H1 (cell line): ENCODE measurements at regions not wholly inside any gene's neighbourhood (a gene's known extent, or its start where the extent isn't known, plus 50 kb on each side); places are given as distances from the start of the nearest gene placed in this dataset.

ENCODE experiments used
- CTCF ChIA-PET: fragments of 300-600 bp; sonication (Branson Sonifier 250); formaldehyde crosslinking; loops from one replicate; lab custom pipeline; 2021; ENCODE audit not compliant: partially characterized antibody; lab: Charles Lee
- POLR2A ChIA-PET: fragments of 300-600 bp; sonication (Branson Sonifier 250); formaldehyde crosslinking; loops from one replicate; lab custom pipeline; 2021; ENCODE audit warnings: inconsistent platforms; ENCODE audit not compliant: partially characterized antibody; lab: Charles Lee
- DNase-seq, 2 experiments: peaks; one replicate each; pipeline versions ENCODE4 v3.0.0 to v3.0.0-alpha.2; 2010 to 2022; ENCODE audit warnings: low spot score in 2 of 2, low read depth in 1 of 2, mixed read lengths in 1 of 2
- FAIRE-seq: peaks from 2 replicates; lab custom pipeline; 2011; peaks lifted over from hg19 to GRCh38; lab: Jason Lieb, UNC
- H2AFZ ChIP-seq: 2 replicates; pipeline ENCODE4 v1.8.1; 2012; ENCODE audit warnings: low read length, inconsistent platforms
- H2AK5ac ChIP-seq: 2 replicates; pipeline ENCODE4 v1.6.1; 2013; ENCODE audit warnings: low read depth, low read length
- H2BK120ac ChIP-seq: replicated peaks from 2 replicates; pipeline ENCODE3; 2013; ENCODE audit warnings: low read depth, low read length, inconsistent platforms
- H2BK12ac ChIP-seq: 2 replicates; pipeline ENCODE4 v1.6.1; 2013; ENCODE audit warnings: low read depth, low read length
- H2BK15ac ChIP-seq: 2 replicates; pipeline ENCODE4 v1.6.1; 2013; ENCODE audit warnings: low read length
- H2BK20ac ChIP-seq: 2 replicates; pipeline ENCODE4 v1.6.1; 2013; ENCODE audit warnings: low read length
- H2BK5ac ChIP-seq: 2 replicates; pipeline ENCODE4 v1.6.1; 2013; ENCODE audit warnings: low read depth, low read length
- H3K14ac ChIP-seq: 2 replicates; pipeline ENCODE4 v1.6.1; 2013; ENCODE audit warnings: inconsistent platforms; ENCODE audit not compliant: insufficient read length
- H3K18ac ChIP-seq: 2 replicates; pipeline ENCODE4 v1.6.1; 2013; ENCODE audit warnings: low read length; ENCODE audit errors: extremely low read depth
- H3K23ac ChIP-seq: 2 replicates; pipeline ENCODE4 v1.6.1; 2013; ENCODE audit warnings: inconsistent platforms; ENCODE audit not compliant: insufficient read length
- H3K23me2 ChIP-seq: 2 replicates; pipeline ENCODE4 v1.6.1; 2013; ENCODE audit warnings: low read depth, low read length
- H3K27ac ChIP-seq: 2 replicates; pipeline ENCODE4 v1.6.1; 2011; ENCODE audit warnings: low read depth, low read length, inconsistent platforms
- H3K27me3 ChIP-seq, 4 experiments: replicated peaks in 1 of 4; 1 replicate in 1 of 4; 2 replicates in 3 of 4; pipeline versions ENCODE4 v1.6.1 to v1.8.1; 2011 to 2013; ENCODE audit warnings: low read length in 3 of 4, mild to moderate bottlenecking in 3 of 4, inconsistent platforms in 2 of 4, mixed read lengths in 2 of 4, moderate library complexity in 1 of 4; ENCODE audit not compliant: control insufficient read depth in 3 of 4, insufficient read depth in 3 of 4; ENCODE audit errors: extremely low read depth in 1 of 4
- H3K36me3 ChIP-seq, 4 experiments: 2 replicates each; pipeline versions ENCODE4 v1.6.1 to v1.8.1; 2011 to 2013; ENCODE audit warnings: mild to moderate bottlenecking in 4 of 4, low read length in 3 of 4, moderate library complexity in 2 of 4, control low read depth in 1 of 4, inconsistent platforms in 1 of 4; ENCODE audit not compliant: insufficient read depth in 4 of 4, control insufficient read depth in 2 of 4
- H3K4ac ChIP-seq: replicated peaks from 2 replicates; pipeline ENCODE3; 2013; ENCODE audit warnings: low read length, low read depth, mixed read lengths, inconsistent platforms; ENCODE audit not compliant: insufficient read length
- H3K4me1 ChIP-seq, 4 experiments: replicated peaks in 1 of 4; 1 replicate in 1 of 4; 2 replicates in 3 of 4; pipeline versions ENCODE4 v1.6.1 to v1.8.1; 2011 to 2013; ENCODE audit warnings: low read length in 3 of 4, inconsistent platforms in 2 of 4, mixed read lengths in 1 of 4; ENCODE audit not compliant: insufficient read depth in 4 of 4, control insufficient read depth in 3 of 4
- H3K4me2 ChIP-seq, 2 experiments: 2 replicates each; pipeline versions ENCODE4 v1.6.1 to v1.8.1; 2011 to 2013; ENCODE audit warnings: low read depth in 2 of 2, low read length in 2 of 2, control low read depth in 1 of 2, inconsistent platforms in 1 of 2, mild to moderate bottlenecking in 1 of 2; ENCODE audit not compliant: insufficient read depth in 1 of 2
- H3K4me3 ChIP-seq, 4 experiments: fragments of 200-600, 300-600 bp in 1 of 4; sonication (generic), shearing (Covaris generic), sonication (Bioruptor Twin) in 1 of 4; 2 replicates each; pipeline versions ENCODE4 v1.5.1 to v1.8.1; 2011 to 2016; ENCODE audit warnings: low read length in 4 of 4, low read depth in 3 of 4, control low read depth in 2 of 4, inconsistent platforms in 2 of 4, mild to moderate bottlenecking in 2 of 4, mixed read lengths in 1 of 4, moderate library complexity in 1 of 4; ENCODE audit not compliant: insufficient read depth in 2 of 4; ENCODE audit errors: extremely low read depth in 1 of 4
- H3K56ac ChIP-seq: replicated peaks from 2 replicates; pipeline ENCODE3; 2013; ENCODE audit warnings: low read depth, mild to moderate bottlenecking, mixed read lengths, low read length, inconsistent platforms; ENCODE audit not compliant: insufficient read length
- H3K79me1 ChIP-seq: 2 replicates; pipeline ENCODE4 v1.6.1; 2013; ENCODE audit warnings: low read depth, low read length, control low read depth
- H3K79me2 ChIP-seq, 2 experiments: 2 replicates each; pipeline versions ENCODE4 v1.6.1 to v1.8.1; 2012 to 2013; ENCODE audit warnings: low read length in 2 of 2, mild to moderate bottlenecking in 2 of 2, inconsistent platforms in 1 of 2; ENCODE audit not compliant: insufficient read depth in 2 of 2, control insufficient read depth in 1 of 2
- H3K9ac ChIP-seq, 4 experiments: replicated peaks in 1 of 4; 1 replicate in 1 of 4; 2 replicates in 3 of 4; pipeline versions ENCODE4 v1.6.1 to v1.8.1; 2011 to 2013; ENCODE audit warnings: low read depth in 3 of 4, low read length in 3 of 4, control low read depth in 2 of 4, mild to moderate bottlenecking in 2 of 4, moderate library complexity in 2 of 4, inconsistent platforms in 1 of 4; ENCODE audit errors: extremely low read depth in 1 of 4
- H3K9me3 ChIP-seq, 2 experiments: 2 replicates each; pipeline versions ENCODE4 v1.6.1 to v1.8.1; 2012 to 2013; ENCODE audit warnings: mild to moderate bottlenecking in 2 of 2, moderate library complexity in 2 of 2, control low read depth in 1 of 2, inconsistent platforms in 1 of 2, low read depth in 1 of 2, low read length in 1 of 2, mixed read lengths in 1 of 2; ENCODE audit not compliant: insufficient read depth in 2 of 2
- H4K20me1 ChIP-seq, 2 experiments: replicated peaks in 1 of 2; 2 replicates each; pipeline versions ENCODE3 to v1.8.1; 2011 to 2013; ENCODE audit warnings: inconsistent platforms in 2 of 2, low read length in 2 of 2, mild to moderate bottlenecking in 1 of 2; ENCODE audit not compliant: insufficient read depth in 2 of 2, control insufficient read depth in 1 of 2
- H4K5ac ChIP-seq: 2 replicates; pipeline ENCODE4 v1.6.1; 2013; ENCODE audit warnings: low read length, low read depth, mixed read lengths, inconsistent platforms; ENCODE audit not compliant: insufficient read length
- H4K8ac ChIP-seq: 2 replicates; pipeline ENCODE4 v1.8.0; 2013; ENCODE audit warnings: mild to moderate bottlenecking, moderate library complexity, low read length, inconsistent platforms; ENCODE audit not compliant: insufficient read depth; ENCODE audit errors: extremely low read depth
- H4K91ac ChIP-seq: replicated peaks from 2 replicates; pipeline ENCODE3; 2013; ENCODE audit warnings: low read length, mixed read lengths, inconsistent platforms; ENCODE audit not compliant: insufficient read length
- BCL11A ChIP-seq, 2 experiments: IDR thresholded peaks; one replicate each; pipeline ENCODE4 v1.6.1; 2011; ENCODE audit warnings: low read depth in 2 of 2, low read length in 2 of 2, mild to moderate bottlenecking in 2 of 2
- CEBPB ChIP-seq: IDR thresholded peaks from 2 replicates; pipeline ENCODE4 v1.6.1; 2012; ENCODE audit warnings: low read depth, low read length
- CHD2 ChIP-seq: IDR thresholded peaks from 2 replicates; pipeline ENCODE4 v1.6.1; 2012; ENCODE audit warnings: low read length, improper control_type of control experiment
- CTBP2 ChIP-seq: IDR thresholded peaks from 2 replicates; pipeline ENCODE4 v1.7.0; 2011; ENCODE audit warnings: borderline replicate concordance, mild to moderate bottlenecking, moderate library complexity, mixed read lengths, low read length; ENCODE audit not compliant: insufficient read depth, insufficient read length
- EP300 ChIP-seq, 2 experiments: IDR thresholded peaks; 1 replicate in 1 of 2; 2 replicates in 1 of 2; pipeline ENCODE4 v1.6.1; 2011 to 2012; ENCODE audit warnings: low read depth in 2 of 2, low read length in 2 of 2, mild to moderate bottlenecking in 2 of 2, borderline replicate concordance in 1 of 2, inconsistent platforms in 1 of 2, moderate library complexity in 1 of 2
- EZH2 ChIP-seq: fragments of 200-600 bp; sonication (generic); IDR thresholded peaks from 2 replicates; pipeline ENCODE4 v1.7.1; 2012; ENCODE audit warnings: low read depth, mild to moderate bottlenecking, moderate library complexity, low read length, inconsistent platforms; ENCODE audit not compliant: severe bottlenecking
- NANOG ChIP-seq: IDR thresholded peaks from 2 replicates; pipeline ENCODE4 v1.6.1; 2011; ENCODE audit warnings: low read length, low read depth, mild to moderate bottlenecking, inconsistent platforms; ENCODE audit not compliant: insufficient read depth, poor library complexity, severe bottlenecking
- NRF1 ChIP-seq: IDR thresholded peaks from 2 replicates; pipeline ENCODE4 v1.6.1; 2011; ENCODE audit warnings: mild to moderate bottlenecking, low read depth, low read length, improper control_type of control experiment
- RFX5 ChIP-seq: IDR thresholded peaks from 2 replicates; pipeline ENCODE4 v1.6.1; 2011; ENCODE audit warnings: low read depth, low read length, improper control_type of control experiment, borderline replicate concordance
- RXRA ChIP-seq: IDR thresholded peaks from 2 replicates; pipeline ENCODE4 v1.6.1; 2011; ENCODE audit warnings: low read depth, mild to moderate bottlenecking, low read length, moderate library complexity; ENCODE audit not compliant: insufficient read depth
- SIRT6 ChIP-seq: IDR thresholded peaks from one replicate; pipeline ENCODE4 v1.7.1; 2012; ENCODE audit warnings: low read length, inconsistent platforms
- USF2 ChIP-seq: IDR thresholded peaks from 2 replicates; pipeline ENCODE4 v1.6.1; 2011; ENCODE audit warnings: low read length, improper control_type of control experiment
- WGBS, 2 experiments: shearing (Covaris generic) in 1 of 2; methylation state at CpG; one replicate each; pipeline versions ENCODE4 v1.1.6 to v1.1.7; 2013 to 2015; ENCODE audit warnings: low lambda C conversion rate in 2 of 2, mixed read lengths in 2 of 2, inconsistent platforms in 1 of 2, low coverage in 1 of 2, missing lambda C conversion rate in 1 of 2; ENCODE audit not compliant: insufficient replicate concordance in 2 of 2, insufficient coverage in 1 of 2, insufficient read length in 1 of 2; ENCODE audit errors: extremely low coverage in 1 of 2, missing lambda C conversion rate in 1 of 2; 5-methylcytosine and 5-hydroxymethylcytosine counted together

DNA sequence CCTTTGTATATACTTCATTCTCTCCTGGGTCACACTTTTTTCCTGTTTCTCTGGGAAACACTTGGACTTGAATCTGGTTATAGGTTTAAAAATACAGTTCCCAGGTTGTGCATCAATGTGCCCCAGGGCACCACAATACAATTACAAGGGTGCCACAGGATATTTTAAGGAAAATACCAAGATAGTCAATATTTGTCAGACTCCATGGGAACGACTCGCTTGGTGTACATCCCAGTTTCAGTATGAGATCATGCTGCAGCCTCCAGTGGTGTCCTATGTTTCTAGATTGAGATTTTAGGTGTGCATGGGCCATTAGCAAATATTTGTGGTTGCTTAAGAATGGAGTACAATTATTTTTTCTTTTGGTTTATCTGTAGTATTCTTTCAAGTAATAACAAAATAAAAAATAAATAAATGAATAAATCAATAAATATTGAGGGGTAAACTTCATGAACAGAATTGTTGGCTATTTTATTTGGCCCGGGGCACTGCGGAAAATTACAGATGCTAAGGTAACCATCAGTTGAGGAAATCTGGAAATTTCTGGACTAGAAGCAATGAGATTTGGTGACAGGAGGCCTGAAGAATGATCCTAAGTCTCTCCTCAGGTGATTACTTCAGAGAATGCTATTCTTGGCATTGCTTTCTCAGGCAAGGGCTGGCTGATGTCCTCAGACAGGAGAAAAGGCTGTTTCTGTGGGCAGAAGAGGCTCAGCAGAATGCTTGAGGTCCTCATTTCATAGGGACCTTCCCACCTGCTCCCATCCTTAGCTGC lies 649.3 kb upstream of the SOX11 start:
- POLR2A ChIA-PET = no interaction called here
- H3K4me1 ChIP-seq = no peaks in the 10 kb centered on the region
- no peak overlapping the region for H3K27ac ChIP-seq
- no peak overlapping the region for H2AK5ac ChIP-seq
- no peaks in the 10 kb centered on the region for H3K79me2 ChIP-seq
- no peak overlapping the region for H2BK15ac ChIP-seq
- H3K27me3 ChIP-seq = no peaks in the 10 kb centered on the region
- no peaks in the 10 kb centered on the region for H4K20me1 ChIP-seq
- no peak overlapping the region for H4K91ac ChIP-seq
- H3K4ac ChIP-seq = no peak overlapping the region
- H4K8ac ChIP-seq = no peak overlapping the region
- no peak overlapping the region for H2BK20ac ChIP-seq
- FAIRE-seq = no peak
- H3K9ac ChIP-seq = no peak overlapping the region
- H2BK12ac ChIP-seq = no peak overlapping the region
- H3K4me2 ChIP-seq = no peak overlapping the region
- no peak overlapping the region for H3K56ac ChIP-seq
- no peaks in the 10 kb centered on the region; the same call in 1 of the 2 replicates for H3K23me2 ChIP-seq
- no peak overlapping the region for H2AFZ ChIP-seq
- no peak overlapping the region for H3K14ac ChIP-seq
- H3K79me1 ChIP-seq = no peaks in the 10 kb centered on the region
- no peak overlapping the region for H3K18ac ChIP-seq
- H2BK5ac ChIP-seq = no peak overlapping the region
- H4K5ac ChIP-seq = no peak overlapping the region
- CTCF ChIA-PET = no interaction called here
- H3K36me3 ChIP-seq = no peaks in the 10 kb centered on the region
- H3K23ac ChIP-seq = no peak overlapping the region
- H3K9me3 ChIP-seq = no peaks in the 10 kb centered on the region
- no peak overlapping the region for H3K4me3 ChIP-seq
- H2BK120ac ChIP-seq = no peak overlapping the region
- WGBS, 2 experiments = 92% methylated on average over 4 of the region's 4 CpGs; no CpG with 5 or more reads in 1 of the 2 experiments
- no peak for DNase-seq
- TF ChIP-seq SIRT6 (no peak), BCL11A (IDR thresholded peaks at IDR 0.05; ENCODE audit: low read depth in 2 of 2, low read length in 2 of 2) (no peak), RFX5 (no peak), CHD2 (no peak), EZH2 (no peak), USF2 (no peak), NRF1 (no peak), NANOG (no peak), RXRA (no peak), EP300 (IDR thresholded peaks at IDR 0.05; ENCODE audit: borderline replicate concordance in 1 of 2, low read depth in 2 of 2, low read length in 2 of 2) (no peak), CEBPB (no peak), CTBP2 (no peak)
